PC-9 (cell line): ENCODE measurements at regions not wholly inside any gene's neighbourhood (a gene's known extent, or its start where the extent isn't known, plus 50 kb on each side); places are given as distances from the start of the nearest gene placed in this dataset.

Experiments used
- BruUV-seq: library from RNA; stranded (reverse); fragments of 400-500 nt; replicated peaks from 2 replicates; lab custom pipeline; 2021; lab: Mats Ljungman, UMichigan
- CTCF ChIA-PET: fragments of 300-600 bp; sonication (Branson Sonifier 250); formaldehyde crosslinking; loops from one replicate; lab custom pipeline; 2022; ENCODE audit warnings: antibody characterized with exemption; lab: Charles Lee
- POLR2A ChIA-PET: fragments of 300-600 bp; sonication (Branson Sonifier 250); formaldehyde crosslinking; loops from one replicate; lab custom pipeline; 2022; ENCODE audit warnings: antibody characterized with exemption; ENCODE audit not compliant: unreplicated experiment; lab: Charles Lee
- DNase-seq, 2 experiments: peaks; one replicate each; pipeline versions ENCODE4 v3.0.0 to v3.0.0-alpha.2; 2015 to 2022; ENCODE audit warnings: mixed read lengths in 1 of 2
- H2AFZ ChIP-seq: fragments of 200-600 bp; sonication (generic); 2 replicates; pipeline ENCODE4 v1.8.1; 2017; ENCODE audit warnings: antibody characterized with exemption
- H3F3A ChIP-seq: fragments of 200-600 bp; sonication (generic); 2 replicates; pipeline ENCODE4 v1.8.1; 2017; ENCODE audit warnings: antibody characterized with exemption, mild to moderate bottlenecking, low read depth; ENCODE audit not compliant: insufficient read depth
- H3K27ac ChIP-seq: fragments of 200-600 bp; sonication (generic); 2 replicates; pipeline ENCODE4 v1.6.1; 2016; ENCODE audit warnings: mixed run types
- H3K27me3 ChIP-seq: fragments of 200-600 bp; sonication (generic); 2 replicates; pipeline ENCODE4 v1.6.1; 2016; ENCODE audit warnings: low read depth, mixed run types; ENCODE audit not compliant: insufficient read depth
- H3K36me3 ChIP-seq: fragments of 200-600 bp; sonication (generic); 2 replicates; pipeline ENCODE4 v1.6.1; 2016; ENCODE audit warnings: low read depth, mixed run types
- H3K4me1 ChIP-seq: fragments of 200-600 bp; sonication (generic); replicated peaks from 2 replicates; pipeline ENCODE4 v1.6.1; 2016; ENCODE audit warnings: mixed run types; ENCODE audit not compliant: insufficient read depth
- H3K4me2 ChIP-seq: fragments of 200-600 bp; sonication (generic); 2 replicates; pipeline ENCODE4 v1.6.1; 2017; ENCODE audit warnings: mixed run types
- H3K4me3 ChIP-seq: fragments of 200-600 bp; sonication (generic); 2 replicates; pipeline ENCODE4 v1.6.1; 2016; ENCODE audit warnings: mixed run types
- H3K79me2 ChIP-seq: fragments of 200-600 bp; sonication (generic); 2 replicates; pipeline ENCODE4 v1.6.1; 2017; ENCODE audit warnings: low read depth, mixed run types
- H3K9me2 ChIP-seq: fragments of 200-600 bp; sonication (generic); 2 replicates; pipeline ENCODE4 v1.8.1; 2017; ENCODE audit warnings: mild to moderate bottlenecking; ENCODE audit not compliant: insufficient read depth
- H3K9me3 ChIP-seq: fragments of 200-600 bp; sonication (generic); 2 replicates; pipeline ENCODE4 v1.8.1; 2016; ENCODE audit warnings: low read depth; ENCODE audit not compliant: insufficient read depth
- H4K20me1 ChIP-seq: fragments of 200-600 bp; sonication (generic); 2 replicates; pipeline ENCODE4 v1.8.1; 2017; ENCODE audit not compliant: insufficient read depth
- EZH2 ChIP-seq: fragments of 200-600 bp; sonication (generic); IDR thresholded peaks from 2 replicates; pipeline ENCODE4 v1.8.0; 2017; ENCODE audit warnings: antibody characterized with exemption, low read depth
- intact Hi-C: fragments of 100-400 bp; cut with micrococcal nuclease; formaldehyde crosslinking; loops from one replicate; pipeline ENCODE4 v1.10.0; 2022; ENCODE audit not compliant: unreplicated experiment
- TF ChIP-seq, protein P1 (sequence below): fragments of 200-600 bp; sonication (generic); conservative IDR thresholded peaks from 2 replicates; pipeline ENCODE4 v1.6.1; 2017; ENCODE audit warnings: mixed run types, antibody characterized with exemption, mild to moderate bottlenecking, moderate library complexity

- Histone ChIP-seq H4K20me1 (no peaks in the 10 kb centered on the region), H3K4me2 (no peak overlapping the region), H3K27ac (no peak overlapping the region), H3F3A (no peaks in the 10 kb centered on the region), H3K79me2 (no peaks in the 10 kb centered on the region), H3K4me3 (no peak overlapping the region), H3K4me1 (0 out of 2 replicates have a peak, but pooled peaks cover under 1% of the 10 kb centered on the region), H3K27me3 (no peaks in the 10 kb centered on the region), H3K9me2 (no peaks in the 10 kb centered on the region), H3K36me3 (no peaks in the 10 kb centered on the region), H2AFZ (no peak overlapping the region), H3K9me3 (peaks cover 5% of the 10 kb centered on the region; the same call in 1 of the 2 replicates)
- BruUV-seq, result no TSS peak
- POLR2A ChIA-PET, result no interaction called here
- DNase-seq, result no peak
- intact Hi-C loops, result no loop called here
- CTCF ChIA-PET, result interaction anchor here (0.6 kb wide), 1 partner anchor 247 kb away, joined by 3 read pairs; no protein-coding TSS in a partner anchor
- TF ChIP-seq EZH2, result no peak
- TF ChIP-seq, protein P1, sequence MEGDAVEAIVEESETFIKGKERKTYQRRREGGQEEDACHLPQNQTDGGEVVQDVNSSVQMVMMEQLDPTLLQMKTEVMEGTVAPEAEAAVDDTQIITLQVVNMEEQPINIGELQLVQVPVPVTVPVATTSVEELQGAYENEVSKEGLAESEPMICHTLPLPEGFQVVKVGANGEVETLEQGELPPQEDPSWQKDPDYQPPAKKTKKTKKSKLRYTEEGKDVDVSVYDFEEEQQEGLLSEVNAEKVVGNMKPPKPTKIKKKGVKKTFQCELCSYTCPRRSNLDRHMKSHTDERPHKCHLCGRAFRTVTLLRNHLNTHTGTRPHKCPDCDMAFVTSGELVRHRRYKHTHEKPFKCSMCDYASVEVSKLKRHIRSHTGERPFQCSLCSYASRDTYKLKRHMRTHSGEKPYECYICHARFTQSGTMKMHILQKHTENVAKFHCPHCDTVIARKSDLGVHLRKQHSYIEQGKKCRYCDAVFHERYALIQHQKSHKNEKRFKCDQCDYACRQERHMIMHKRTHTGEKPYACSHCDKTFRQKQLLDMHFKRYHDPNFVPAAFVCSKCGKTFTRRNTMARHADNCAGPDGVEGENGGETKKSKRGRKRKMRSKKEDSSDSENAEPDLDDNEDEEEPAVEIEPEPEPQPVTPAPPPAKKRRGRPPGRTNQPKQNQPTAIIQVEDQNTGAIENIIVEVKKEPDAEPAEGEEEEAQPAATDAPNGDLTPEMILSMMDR, result no peak
Observed at GRCh38 chr12:113655479-113655878, 183.8 kb upstream of the LHX5 start.

- Histone ChIP-seq H3K9me2 (no peaks in the 10 kb centered on the region), H4K20me1 (no peaks in the 10 kb centered on the region), H3F3A (no peaks in the 10 kb centered on the region), H3K4me1 (peaks cover 8% of the 10 kb centered on the region; the same call in 1 of the 2 replicates), H3K27ac (no peak overlapping the region), H3K36me3 (no peaks in the 10 kb centered on the region), H3K9me3 (peaks cover 5% of the 10 kb centered on the region; the same call in 1 of the 2 replicates), H2AFZ (no peak overlapping the region), H3K79me2 (no peaks in the 10 kb centered on the region), H3K4me3 (no peak overlapping the region), H3K4me2 (no peak overlapping the region), H3K27me3 (no peaks in the 10 kb centered on the region)
- no peak for DNase-seq
- ChIA-PET CTCF (no interaction called here), POLR2A (no interaction called here)
- intact Hi-C loops, result no loop called here
- no peak for TF ChIP-seq EZH2
- TF ChIP-seq, protein P1, result no peak
- no TSS peak for BruUV-seq
Observed at GRCh38 chr12:113651662-113652061, 180.0 kb upstream of the LHX5 start.

- peaks cover 8% of the 10 kb centered on the region; the same call in 1 of the 2 replicates for H3K4me1 ChIP-seq
- no peaks in the 10 kb centered on the region for H3F3A ChIP-seq
- H3K27me3 ChIP-seq, result no peaks in the 10 kb centered on the region
- ChIA-PET POLR2A (no interaction called here), CTCF (no interaction called here)
- H3K36me3 ChIP-seq, result no peaks in the 10 kb centered on the region
- TF ChIP-seq EZH2, result no peak
- TF ChIP-seq, protein P1, result no peak
- H3K4me3 ChIP-seq, result no peak overlapping the region
- intact Hi-C loops, result no loop called here
- H3K4me2 ChIP-seq, result no peak overlapping the region
- no TSS peak for BruUV-seq
- H3K79me2 ChIP-seq, result no peaks in the 10 kb centered on the region
- no peaks in the 10 kb centered on the region for H4K20me1 ChIP-seq
- no peak for DNase-seq
- no peak overlapping the region; the same call in 1 of the 2 replicates for H2AFZ ChIP-seq
- 0 out of 2 replicates have a peak, but pooled peaks cover 5% of the 10 kb centered on the region for H3K9me3 ChIP-seq
- no peaks in the 10 kb centered on the region for H3K9me2 ChIP-seq
- no peak overlapping the region for H3K27ac ChIP-seq
Observed at GRCh38 chr12:113650476-113650875, 178.8 kb upstream of the LHX5 start.
